ENCODE measurements at regions not wholly inside any gene's neighbourhood (a gene's known extent, or its start where the extent isn't known, plus 50 kb on each side); places are given as distances from the start of the nearest gene placed in this dataset.

- no peak for DNase-seq
These were observed 102.0 kb downstream of the TMEM18 start for GRCh38 chr2:575030-575726.

- DNase-seq = no peak
These were observed 103.3 kb downstream of the TMEM18 start for GRCh38 chr2:573805-574392.

GRCh38 chr2:573025-573424, 104.2 kb downstream of the TMEM18 start:
- DNase-seq = no peak

- no peak for DNase-seq
These were observed 107.5 kb downstream of the TMEM18 start for GRCh38 chr2:569681-570080.

GRCh38 chr2:568639-569235, 108.5 kb downstream of the TMEM18 start:
- no peak for DNase-seq

GRCh38 chr2:567865-568638, 109.2 kb downstream of the TMEM18 start:
- no peak for DNase-seq

- DNase-seq = no peak
These were observed 109.7 kb downstream of the TMEM18 start for GRCh38 chr2:567496-567864.

- no peak for DNase-seq
These were observed 110.6 kb downstream of the TMEM18 start for GRCh38 chr2:566379-567313.

- DNase-seq = no peak
These were observed 112.6 kb downstream of the TMEM18 start for GRCh38 chr2:564471-565181.

GRCh38 chr2:563512-563911, 113.7 kb downstream of the TMEM18 start:
- no peak for DNase-seq

GRCh38 chr2:562391-563364, 114.5 kb downstream of the TMEM18 start:
- DNase-seq = no peak

- no peak for DNase-seq
These were observed 118.3 kb downstream of the TMEM18 start for GRCh38 chr2:558879-559278.

- no peak for DNase-seq
These were observed 118.9 kb downstream of the TMEM18 start for GRCh38 chr2:558302-558642.

- DNase-seq = no peak
These were observed 119.4 kb downstream of the TMEM18 start for GRCh38 chr2:557635-558301.

GRCh38 chr2:556485-556884, 120.7 kb downstream of the TMEM18 start:
- no peak for DNase-seq

- DNase-seq = no peak
These were observed 121.9 kb downstream of the TMEM18 start for GRCh38 chr2:555164-555922.

- no peak for DNase-seq
These were observed 122.8 kb downstream of the TMEM18 start for GRCh38 chr2:554444-554843.

- DNase-seq = no peak
These were observed 124.3 kb downstream of the TMEM18 start for GRCh38 chr2:552906-553305.

- DNase-seq = no peak
These were observed 125.6 kb downstream of the TMEM18 start for GRCh38 chr2:551621-552020.
